GM19043 (cell line): ENCODE measurements at regions not wholly inside any gene's neighbourhood (a gene's known extent, or its start where the extent isn't known, plus 50 kb on each side); places are given as distances from the start of the nearest gene placed in this dataset.
"Not testable (repeated sequence)": the region's sequence is repeated elsewhere in the genome, so short reads cannot be mapped to it uniquely, and the experiment has no call there.

Experiments used
- ATAC-seq: cut with Tn5 transposase; IDR thresholded peaks from one replicate; pipeline ENCODE4 v1.9.1; 2021; ENCODE audit warnings: low read depth; ENCODE audit not compliant: unreplicated experiment

DNA sequence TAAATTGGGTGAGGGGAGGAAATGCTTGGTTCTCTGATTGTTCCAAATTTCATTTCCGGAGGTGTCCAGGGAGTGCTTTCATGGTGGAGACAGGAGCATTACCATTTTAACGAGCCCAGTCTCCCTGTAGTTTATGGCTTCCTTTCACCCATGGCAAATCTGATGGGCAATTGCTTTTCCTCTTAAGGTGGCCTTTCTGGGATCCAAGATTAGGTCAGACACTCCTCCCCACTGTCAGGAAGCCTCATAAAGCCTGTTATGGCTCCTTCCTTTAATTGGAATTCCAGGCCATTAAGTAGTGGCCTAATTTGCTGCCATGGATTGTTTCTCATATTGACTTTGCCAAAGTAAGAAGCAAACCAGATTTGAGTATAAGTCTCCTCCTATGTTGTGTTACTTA lies 157.8 kb downstream of the PDCD6IP start:
- no peak for ATAC-seq

GRCh38 chr3:33956776-33957175 lies 158.3 kb downstream of the PDCD6IP start:
- no peak for ATAC-seq

GRCh38 chr3:33957176-33957575 lies 158.7 kb downstream of the PDCD6IP start:
- no peak for ATAC-seq

DNA sequence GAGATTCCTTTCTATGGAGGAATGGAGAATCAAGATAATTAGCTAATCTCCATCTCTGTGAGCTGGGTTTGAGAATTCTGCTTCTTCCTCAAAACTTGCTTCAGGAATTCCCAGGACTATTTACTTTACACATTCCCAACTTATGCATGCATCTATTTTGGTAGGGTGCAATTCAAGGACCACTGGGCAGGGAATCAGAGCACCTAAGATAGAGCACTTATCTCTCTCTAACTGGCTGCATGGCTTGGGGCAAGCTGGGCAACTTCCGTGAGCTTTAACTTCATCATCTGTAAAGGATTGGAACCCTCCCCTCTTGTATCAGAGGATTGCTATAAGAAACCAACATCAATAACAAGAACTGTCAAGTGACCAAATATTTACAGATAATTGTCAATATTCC lies 160.2 kb downstream of the PDCD6IP start:
- ATAC-seq = no peak

- ATAC-seq = no peak
These were observed 164.0 kb downstream of the PDCD6IP start for GRCh38 chr3:33962396-33962795.

- not testable (repeated sequence) for ATAC-seq
These were observed 171.8 kb downstream of the PDCD6IP start for GRCh38 chr3:33970180-33970579.

DNA sequence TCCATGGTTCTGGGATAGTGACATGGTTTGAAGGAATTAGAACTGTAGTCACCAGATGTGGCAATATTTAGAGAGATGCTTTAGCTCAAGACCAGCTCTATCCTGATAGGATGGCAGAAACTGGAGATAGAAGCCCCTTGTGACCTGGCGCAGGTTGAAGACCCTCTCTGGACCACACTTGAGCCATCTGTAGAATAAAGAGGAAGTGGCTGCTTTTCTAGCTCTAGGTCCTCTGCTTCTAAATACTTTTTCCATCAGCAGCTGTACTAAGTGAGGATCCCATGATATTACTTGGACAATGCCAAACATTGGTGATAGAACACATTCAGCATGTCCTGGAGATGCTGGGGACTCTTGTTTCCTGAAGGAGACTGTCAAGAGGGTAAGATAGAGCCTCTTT lies 172.6 kb downstream of the PDCD6IP start:
- ATAC-seq = no peak

- ATAC-seq = no peak
These were observed 177.0 kb downstream of the PDCD6IP start for GRCh38 chr3:33975463-33975862.

DNA sequence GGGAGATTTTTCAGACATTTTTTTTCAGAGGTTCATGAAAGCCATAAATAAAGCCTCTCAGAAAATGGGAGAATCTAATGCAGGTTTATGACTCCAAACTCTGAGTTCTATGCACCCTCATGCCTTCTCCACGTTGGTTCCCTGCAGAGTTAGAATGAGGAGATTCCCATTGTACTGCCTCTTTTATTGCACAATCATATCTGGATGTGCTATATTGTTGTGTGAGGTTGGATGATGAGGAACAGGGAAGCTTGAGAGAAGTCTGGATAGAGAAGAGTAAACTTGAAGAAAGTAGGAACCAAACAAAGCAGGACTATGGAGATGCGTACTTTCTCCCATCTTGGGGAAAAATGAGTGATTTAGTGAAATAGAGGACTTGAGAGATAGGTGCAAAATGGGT lies 178.8 kb downstream of the PDCD6IP start:
- ATAC-seq = no peak

- no peak for ATAC-seq
These were observed 181.8 kb downstream of the PDCD6IP start for GRCh38 chr3:33980252-33980651.

DNA sequence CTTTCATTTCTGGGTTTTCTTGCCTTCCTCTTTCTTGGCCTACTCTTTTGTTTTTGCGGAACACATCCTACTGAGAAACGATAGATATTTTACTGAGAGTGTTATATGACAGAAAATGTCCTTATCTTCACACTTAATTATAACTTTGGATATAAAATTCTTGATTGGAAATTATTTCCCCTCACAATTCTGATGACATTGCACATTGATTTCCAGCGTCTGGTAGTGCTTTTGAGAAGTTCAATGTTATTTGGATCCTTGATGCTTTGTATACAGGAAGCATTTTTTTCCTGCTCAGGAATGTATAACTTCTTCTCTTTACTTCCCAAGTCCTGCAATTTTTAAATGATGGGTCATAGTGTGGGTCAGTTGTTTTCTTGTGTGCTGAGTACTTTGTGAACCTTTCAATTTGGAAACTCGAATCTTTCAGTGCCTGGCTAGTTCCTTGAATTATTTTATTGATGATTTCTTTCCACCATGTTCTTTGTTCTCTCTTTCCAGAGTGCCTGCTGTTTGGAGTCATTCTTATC lies 183.9 kb downstream of the PDCD6IP start:
- ATAC-seq = no peak

DNA sequence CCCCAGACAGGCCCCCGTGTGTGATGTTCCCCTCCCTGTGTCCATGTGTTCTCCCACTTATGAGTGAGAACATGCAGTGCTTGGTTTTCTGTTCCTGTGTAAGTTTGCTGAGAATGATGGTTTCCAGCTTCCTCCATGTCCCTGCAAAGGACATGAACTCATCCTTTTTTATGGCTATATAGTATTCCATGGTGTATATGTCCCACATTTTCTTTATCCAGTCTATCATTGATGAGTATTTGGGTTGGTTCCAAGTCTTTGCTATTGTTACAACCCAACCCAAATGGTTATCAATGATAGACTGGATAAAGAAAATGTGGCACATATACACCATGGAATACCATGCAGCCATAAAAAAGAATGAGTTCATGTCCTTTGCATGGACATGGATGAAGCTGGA lies 184.5 kb downstream of the PDCD6IP start:
- not testable (repeated sequence) for ATAC-seq

- no peak for ATAC-seq
These were observed 190.8 kb downstream of the PDCD6IP start for GRCh38 chr3:33989229-33989628.

- no peak for ATAC-seq
These were observed 193.2 kb downstream of the PDCD6IP start for GRCh38 chr3:33991673-33992072.

- ATAC-seq = no peak
These were observed 195.2 kb downstream of the PDCD6IP start for GRCh38 chr3:33993631-33994030.

DNA sequence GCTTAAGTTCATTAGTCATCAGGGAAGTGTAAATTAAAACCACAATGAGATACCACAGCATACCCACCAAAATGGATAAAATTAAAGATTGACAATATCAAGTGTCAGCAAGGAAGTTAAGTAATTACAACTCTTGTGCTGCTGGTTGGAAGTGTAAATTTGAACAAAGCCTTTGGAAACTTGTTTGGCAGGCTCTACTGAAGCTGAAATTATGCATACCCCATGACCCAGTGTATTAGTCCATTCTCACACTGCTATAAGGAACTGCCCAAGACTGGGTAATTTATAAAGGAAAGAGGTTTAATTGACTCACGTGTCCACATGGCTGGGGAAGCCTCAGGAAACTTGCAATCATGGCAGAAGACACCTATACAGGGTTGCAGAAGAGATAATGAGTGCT lies 196.1 kb downstream of the PDCD6IP start:
- ATAC-seq = no peak

DNA sequence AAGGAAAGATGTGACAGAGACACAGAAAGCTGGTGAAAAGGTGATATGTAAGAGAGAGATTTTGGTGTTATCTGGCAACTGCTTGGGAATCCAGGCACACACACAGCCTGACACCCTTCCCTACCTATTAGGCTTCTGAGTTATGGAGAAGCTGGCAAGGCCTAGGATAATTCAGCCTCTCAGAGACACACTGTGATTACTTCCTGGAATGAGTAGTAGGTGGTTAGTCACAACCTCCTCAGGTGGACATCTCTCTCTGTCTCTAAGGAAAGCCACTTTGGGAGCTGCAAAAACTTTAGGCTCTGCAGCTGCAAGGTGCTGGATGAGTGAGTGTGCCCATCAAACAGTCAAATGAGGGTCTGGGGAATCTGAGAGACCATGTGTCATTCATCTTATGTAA lies 201.9 kb downstream of the PDCD6IP start:
- ATAC-seq = no peak

DNA sequence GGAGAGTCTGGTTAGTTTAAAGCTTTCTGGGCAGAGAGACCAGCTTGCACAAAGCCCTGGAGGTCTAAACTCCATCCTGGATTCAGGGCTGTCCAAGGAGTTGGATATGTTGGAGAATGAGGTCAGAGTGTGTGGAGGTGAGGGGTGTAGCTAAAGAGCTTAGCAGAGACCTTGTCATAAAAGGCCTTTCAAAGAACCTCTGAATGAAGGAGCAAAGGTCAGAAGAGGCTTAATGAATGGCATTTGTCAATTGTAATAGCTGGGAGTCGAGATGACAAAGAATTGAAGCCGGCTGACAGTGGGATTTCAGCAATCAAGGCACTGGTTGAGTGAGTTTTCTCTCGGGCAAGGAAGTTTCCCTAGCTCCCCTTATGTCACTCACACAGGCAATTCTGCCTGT lies 202.6 kb downstream of the PDCD6IP start:
- ATAC-seq = no peak

DNA sequence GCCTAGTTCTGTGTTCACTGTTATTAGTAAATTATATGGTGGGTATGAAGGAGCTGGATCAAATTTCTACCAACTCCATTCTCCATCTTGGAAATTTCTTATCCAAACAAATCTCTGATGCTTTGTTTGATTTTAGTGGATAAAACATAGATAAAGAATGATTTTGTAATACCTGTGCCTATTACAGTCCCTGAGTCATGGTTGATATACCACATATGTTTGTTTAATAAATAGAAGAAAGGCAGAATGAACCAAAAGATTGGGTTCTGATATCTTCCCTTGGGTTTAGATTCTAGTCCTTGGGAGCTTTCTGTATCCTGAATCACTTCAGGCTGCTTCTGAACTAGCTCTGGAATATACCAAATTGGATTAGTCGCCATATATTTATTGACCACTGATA lies 203.6 kb downstream of the PDCD6IP start:
- no peak for ATAC-seq

- no peak for ATAC-seq
These were observed 204.2 kb downstream of the PDCD6IP start for GRCh38 chr3:34002569-34003100.

- ATAC-seq = no peak
These were observed 207.5 kb downstream of the PDCD6IP start for GRCh38 chr3:34005886-34006285.

DNA sequence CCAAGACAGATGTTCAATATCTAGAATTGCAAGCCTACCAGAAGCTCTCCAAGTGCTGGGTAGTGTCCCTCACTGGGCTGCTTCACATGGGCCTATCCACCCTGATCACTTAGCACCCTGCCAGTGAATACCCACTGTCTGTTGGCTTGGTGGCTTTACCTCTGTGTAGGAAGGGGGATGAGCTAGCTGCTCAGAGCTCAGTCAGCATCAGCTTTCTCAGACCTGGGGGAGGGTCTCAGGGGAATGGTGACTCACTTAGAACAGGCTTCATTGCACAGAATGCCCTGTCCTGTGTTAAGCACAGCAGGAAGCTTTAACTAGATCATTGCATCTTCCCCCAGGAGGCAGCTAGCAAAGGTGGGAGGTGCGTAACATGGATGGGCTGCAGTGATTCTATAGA lies 209.8 kb downstream of the PDCD6IP start:
- no peak for ATAC-seq
